HG03025 (cell line): ENCODE measurements at regions not wholly inside any gene's neighbourhood (a gene's known extent, or its start where the extent isn't known, plus 50 kb on each side); places are given as distances from the start of the nearest gene placed in this dataset.
"Not testable (repeated sequence)": the region's sequence is repeated elsewhere in the genome, so short reads cannot be mapped to it uniquely, and the experiment has no call there.

Experiments used
- ATAC-seq: cut with Tn5 transposase; IDR thresholded peaks from one replicate; pipeline ENCODE4 v1.9.1; 2021; ENCODE audit warnings: mild to moderate bottlenecking, moderate library complexity; ENCODE audit not compliant: unreplicated experiment, low FRiP score

DNA sequence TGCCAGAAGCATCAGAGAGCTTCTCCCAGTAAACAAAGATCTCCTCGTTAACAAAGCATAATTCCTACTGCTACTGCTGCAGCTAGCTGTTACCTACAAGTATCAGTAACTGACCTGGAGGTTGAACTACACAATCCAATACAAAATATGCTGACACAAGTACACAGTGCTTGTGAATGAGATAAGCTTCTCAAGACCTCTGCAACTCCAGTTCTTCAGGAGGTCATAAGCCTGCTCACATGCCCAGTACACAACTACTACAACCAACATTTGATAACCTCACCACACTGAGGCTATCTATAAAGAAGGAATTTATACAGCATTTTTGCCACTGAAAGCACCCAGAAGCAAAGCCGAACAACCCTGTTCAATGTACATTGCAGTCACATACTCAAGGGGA, 66.7 kb upstream of the SMARCAD1 start:
- no peak for ATAC-seq

GRCh38 chr4:94148052-94148451, 59.6 kb upstream of the SMARCAD1 start:
- not testable (repeated sequence) for ATAC-seq

- no peak for ATAC-seq
Measured at GRCh38 chr4:94152466-94152865, 55.2 kb upstream of the SMARCAD1 start.

- not testable (repeated sequence) for ATAC-seq
Measured at GRCh38 chr4:94155404-94155803, 52.3 kb upstream of the SMARCAD1 start.

- no peak for ATAC-seq
Measured at GRCh38 chr4:94156826-94157225, 50.8 kb upstream of the SMARCAD1 start.
